GM19438 (cell line): ENCODE measurements at regions not wholly inside any gene's neighbourhood (a gene's known extent, or its start where the extent isn't known, plus 50 kb on each side); places are given as distances from the start of the nearest gene placed in this dataset.

Experiments used
- ATAC-seq: cut with Tn5 transposase; IDR thresholded peaks from one replicate; pipeline ENCODE4 v1.9.1; 2021; ENCODE audit warnings: low read depth; ENCODE audit not compliant: unreplicated experiment

- ATAC-seq: no peak
These were observed 60.3 kb downstream of the SEC61B start for GRCh38 chr9:99282406-99282805.

GRCh38 chr9:99285965-99286364 is 63.9 kb downstream of the SEC61B start:
- ATAC-seq: no peak

- no peak for ATAC-seq
These were observed 64.5 kb downstream of the SEC61B start for GRCh38 chr9:99286536-99286935.

GRCh38 chr9:99287641-99288040 is 65.6 kb downstream of the SEC61B start:
- ATAC-seq: no peak

- no peak for ATAC-seq
These were observed 66.7 kb downstream of the SEC61B start for GRCh38 chr9:99288830-99289229.

- no peak for ATAC-seq
These were observed 72.9 kb downstream of the SEC61B start for GRCh38 chr9:99294850-99295461.

GRCh38 chr9:99296291-99296951 is 74.3 kb downstream of the SEC61B start:
- ATAC-seq: no peak

GRCh38 chr9:99298614-99299013 is 76.5 kb downstream of the SEC61B start:
- no peak for ATAC-seq

- no peak for ATAC-seq
These were observed 77.4 kb downstream of the SEC61B start for GRCh38 chr9:99299211-99300102.

GRCh38 chr9:99300103-99300439 is 78.0 kb downstream of the SEC61B start:
- ATAC-seq: no peak

GRCh38 chr9:99300603-99301002 is 78.5 kb downstream of the SEC61B start:
- no peak for ATAC-seq

- no peak for ATAC-seq
These were observed 81.1 kb downstream of the SEC61B start for GRCh38 chr9:99303177-99303576.

GRCh38 chr9:99305124-99305523 is 83.0 kb downstream of the SEC61B start:
- no peak for ATAC-seq

GRCh38 chr9:99305820-99306811 is 84.0 kb downstream of the SEC61B start:
- no peak for ATAC-seq

GRCh38 chr9:99307851-99308250 is 85.8 kb downstream of the SEC61B start:
- no peak for ATAC-seq

- ATAC-seq: no peak
These were observed 87.3 kb downstream of the SEC61B start for GRCh38 chr9:99309141-99309939.

GRCh38 chr9:99312736-99313135 is 90.7 kb downstream of the SEC61B start:
- ATAC-seq: no peak

- no peak for ATAC-seq
These were observed 97.0 kb downstream of the SEC61B start for GRCh38 chr9:99319048-99319447.

- ATAC-seq: no peak
These were observed 100.2 kb downstream of the SEC61B start for GRCh38 chr9:99322299-99322698.
